ENCODE measurements at regions not wholly inside any gene's neighbourhood (a gene's known extent, or its start where the extent isn't known, plus 50 kb on each side); places are given as distances from the start of the nearest gene placed in this dataset.

DNA sequence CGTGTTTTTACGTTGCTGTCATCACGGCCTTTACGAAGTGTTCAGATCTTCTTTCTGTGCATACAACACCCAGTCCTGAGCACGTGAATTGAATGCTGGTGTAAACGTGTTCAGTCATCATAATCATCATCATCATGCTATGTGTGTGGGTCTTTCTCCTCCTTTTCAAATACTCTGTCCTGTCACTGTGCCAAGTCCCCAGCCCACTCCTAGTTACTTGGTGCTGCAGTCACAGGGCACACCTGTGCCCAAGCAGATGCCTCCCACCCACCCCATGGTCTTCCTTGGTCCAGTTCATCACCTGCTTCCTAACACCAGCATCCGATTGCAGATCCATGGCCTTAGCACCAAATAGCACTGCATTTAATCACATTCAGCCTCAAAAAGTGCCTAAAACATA lies 78.6 kb upstream of the MGMT start:
- no peak for DNase-seq (ENCODE audit: low read depth, low spot score)

DNA sequence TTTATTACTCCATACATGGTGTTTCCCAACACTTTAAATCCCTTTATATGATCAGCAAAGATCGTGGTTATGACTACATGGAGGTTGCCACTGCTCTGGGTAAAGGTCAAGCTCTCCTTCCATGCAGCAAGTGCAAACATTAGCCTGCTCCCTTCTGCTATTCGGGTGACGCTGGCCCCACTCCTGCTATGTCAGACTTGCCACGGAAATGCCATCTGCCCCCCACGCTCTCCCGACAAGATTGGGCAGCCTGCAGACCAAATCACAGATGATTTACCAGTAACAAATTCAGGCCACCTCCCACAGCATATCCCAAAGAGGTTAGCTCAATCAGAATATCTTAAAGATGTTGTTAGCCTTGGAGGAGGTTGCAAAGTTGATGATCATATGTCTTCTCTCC lies 77.8 kb upstream of the MGMT start:
- no peak for DNase-seq (ENCODE audit: low read depth, low spot score)

DNA sequence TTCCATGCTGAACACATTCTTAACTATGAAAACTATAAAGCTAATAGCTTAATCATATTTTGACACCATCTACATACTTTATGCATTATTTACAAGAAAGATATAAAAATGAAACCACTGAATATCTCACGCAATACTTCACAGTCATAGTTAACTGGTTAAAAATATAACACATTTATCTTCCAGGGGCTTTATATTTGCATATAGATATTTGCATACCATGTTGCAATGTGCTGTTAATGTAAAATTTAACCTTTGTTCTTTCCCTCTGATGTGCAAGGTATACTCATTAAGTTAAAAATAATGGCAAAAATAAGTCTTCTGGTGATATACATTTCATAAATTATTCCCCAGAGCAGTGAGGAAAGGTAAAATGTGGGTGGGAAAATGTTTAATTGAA lies 76.9 kb upstream of the MGMT start:
- DNase-seq (ENCODE audit: low read depth, low spot score), result no peak

DNA sequence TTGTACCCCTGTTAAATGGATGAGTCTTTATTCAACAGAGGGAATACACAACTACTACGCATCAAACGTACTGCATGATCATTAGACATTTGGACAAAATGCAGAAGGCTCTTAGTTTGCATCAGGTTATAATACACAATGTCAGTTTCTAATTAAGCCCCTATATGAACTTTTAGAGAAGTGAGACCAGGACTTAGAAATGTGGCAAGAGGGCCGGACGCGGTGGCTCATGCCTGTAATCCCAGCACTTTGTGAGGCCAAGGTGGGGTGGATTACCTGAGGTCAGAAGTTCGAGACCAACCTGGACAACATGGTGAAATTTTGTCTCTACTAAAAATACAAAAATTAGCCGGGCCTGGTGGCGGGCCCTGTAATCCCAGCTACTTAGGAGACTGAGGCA lies 76.3 kb upstream of the MGMT start:
- DNase-seq (ENCODE audit: low read depth, low spot score), result no peak

DNA sequence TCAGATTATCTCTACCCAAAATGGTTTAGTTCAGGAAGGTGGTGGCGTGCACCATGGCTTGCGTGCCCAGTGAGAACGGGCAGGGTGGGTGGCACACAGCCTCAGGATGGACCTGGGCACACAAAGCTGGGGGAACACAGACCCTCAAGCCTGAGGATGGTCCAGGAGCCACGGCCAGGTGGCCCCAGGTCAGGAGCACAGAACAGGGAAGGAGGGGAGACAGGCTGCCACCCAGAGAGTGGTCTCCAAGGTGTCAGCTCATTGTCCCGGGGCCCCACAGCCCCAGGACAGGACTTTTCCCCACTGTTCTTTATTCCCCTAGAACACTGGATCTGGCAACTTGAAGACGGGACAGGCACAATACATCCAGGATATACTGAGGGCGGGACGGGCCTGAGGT lies 75.6 kb upstream of the MGMT start:
- no peak for DNase-seq (ENCODE audit: low read depth, low spot score)

DNA sequence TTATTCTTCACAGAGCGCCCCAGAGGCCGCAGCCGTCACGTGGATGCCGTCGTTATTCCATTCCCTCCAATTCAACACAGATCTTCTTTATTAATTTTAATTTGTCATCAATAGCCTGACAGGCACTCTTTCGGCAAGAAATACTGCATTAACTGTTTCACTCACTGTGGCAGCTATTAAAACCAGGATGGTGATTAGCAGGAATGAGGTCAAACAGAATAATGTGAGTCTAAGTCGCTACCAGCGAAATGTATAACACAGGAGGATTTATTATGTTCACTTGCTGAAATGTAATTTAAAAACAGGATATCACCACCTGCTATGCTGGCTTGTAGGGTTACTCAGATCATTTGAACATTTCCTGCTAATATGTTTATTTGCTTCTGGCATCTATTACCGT lies 74.2 kb upstream of the MGMT start:
- DNase-seq (ENCODE audit: low read depth, low spot score), result no peak

DNA sequence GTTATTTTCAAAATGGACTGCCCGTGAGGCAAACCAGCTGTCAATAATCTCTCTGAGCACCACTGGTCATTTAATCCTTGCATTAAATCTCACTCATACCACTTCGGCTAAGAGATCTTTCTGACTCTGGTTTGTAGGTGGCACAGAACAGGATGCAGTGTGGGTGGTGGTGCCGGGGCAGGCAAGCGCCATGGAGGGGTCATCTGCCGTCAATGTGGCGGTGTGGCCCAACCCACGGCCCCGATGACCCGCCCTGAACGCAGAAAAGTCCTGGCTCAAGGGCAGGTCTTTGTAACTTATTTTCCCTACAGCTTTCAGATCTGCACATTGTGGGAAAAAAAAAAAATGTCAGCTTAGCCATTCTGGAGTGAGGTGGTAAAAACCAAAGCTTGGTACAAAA lies 73.2 kb upstream of the MGMT start:
- no peak for DNase-seq (ENCODE audit: low read depth, low spot score)

DNA sequence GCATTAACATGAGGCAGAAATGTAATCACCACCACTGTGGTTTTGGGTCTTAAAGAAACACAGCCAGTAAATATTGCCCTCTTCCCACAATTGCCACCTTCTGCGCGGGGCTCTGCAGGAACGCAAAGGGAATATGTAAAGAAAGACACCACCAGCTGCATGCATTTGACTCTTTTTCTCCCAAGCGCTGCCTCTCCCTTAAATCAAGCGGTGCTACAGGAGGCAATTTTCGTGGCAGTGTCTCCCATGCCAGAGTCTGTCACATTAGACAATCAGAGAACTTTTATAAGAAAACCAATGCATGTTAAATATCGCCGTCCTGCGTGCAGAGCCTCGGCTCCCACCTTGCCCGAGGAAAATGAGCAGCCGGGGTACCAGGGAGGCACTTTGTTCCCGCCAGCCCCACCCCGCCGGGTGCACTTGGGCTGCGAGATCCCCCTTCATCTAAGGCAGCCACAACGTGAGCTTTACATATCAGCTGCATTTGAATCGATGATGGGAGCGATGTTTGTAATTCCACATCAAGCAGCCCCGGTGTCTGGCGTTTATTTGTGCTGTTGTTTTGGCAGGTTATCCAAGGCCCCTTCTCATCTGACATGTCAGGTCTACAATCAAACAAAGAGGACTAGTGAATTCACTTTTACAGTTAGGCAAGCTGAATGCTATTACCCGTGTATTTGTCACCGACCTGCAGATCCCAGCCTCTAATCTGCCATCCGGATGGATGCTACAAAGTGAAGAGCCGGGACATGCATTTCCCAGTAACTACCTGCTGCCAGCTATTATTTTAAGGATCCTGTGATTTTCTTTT lies 72.3 kb upstream of the MGMT start:
- DNase-seq (ENCODE audit: low read depth, low spot score), result no peak

DNA sequence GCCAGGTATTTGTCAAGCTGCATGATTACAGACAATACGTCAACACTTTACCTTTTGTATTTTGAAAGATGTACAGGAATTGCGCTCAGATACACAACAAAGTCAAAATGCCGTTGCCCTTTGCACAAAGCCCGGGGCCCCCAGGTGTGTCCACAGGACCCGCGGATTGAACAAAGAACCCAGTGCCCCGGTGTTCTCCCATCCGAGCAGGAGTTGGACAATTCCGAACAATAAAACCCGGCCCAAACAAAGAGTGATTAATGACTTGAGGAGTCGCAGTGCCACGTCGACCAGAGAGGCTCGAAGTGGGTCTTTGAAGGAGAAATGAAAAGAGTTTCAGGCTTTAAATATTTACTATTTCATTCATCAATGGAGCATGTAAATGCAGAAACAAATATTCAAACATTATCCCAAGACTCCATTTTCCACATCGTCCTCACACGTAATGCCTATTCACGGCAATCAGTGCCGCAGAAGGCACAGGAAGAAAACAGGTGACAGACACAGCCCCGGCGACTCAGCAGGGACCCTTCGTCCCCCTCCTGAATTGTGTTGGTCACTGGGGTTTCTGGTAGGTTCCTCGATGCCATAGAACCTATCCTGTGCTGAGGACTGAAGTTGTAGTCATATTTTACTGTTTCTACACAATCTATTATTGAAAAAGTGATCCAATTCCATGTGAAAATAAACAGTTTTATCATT lies 70.9 kb upstream of the MGMT start:
- no peak for DNase-seq (ENCODE audit: low read depth, low spot score)

DNA sequence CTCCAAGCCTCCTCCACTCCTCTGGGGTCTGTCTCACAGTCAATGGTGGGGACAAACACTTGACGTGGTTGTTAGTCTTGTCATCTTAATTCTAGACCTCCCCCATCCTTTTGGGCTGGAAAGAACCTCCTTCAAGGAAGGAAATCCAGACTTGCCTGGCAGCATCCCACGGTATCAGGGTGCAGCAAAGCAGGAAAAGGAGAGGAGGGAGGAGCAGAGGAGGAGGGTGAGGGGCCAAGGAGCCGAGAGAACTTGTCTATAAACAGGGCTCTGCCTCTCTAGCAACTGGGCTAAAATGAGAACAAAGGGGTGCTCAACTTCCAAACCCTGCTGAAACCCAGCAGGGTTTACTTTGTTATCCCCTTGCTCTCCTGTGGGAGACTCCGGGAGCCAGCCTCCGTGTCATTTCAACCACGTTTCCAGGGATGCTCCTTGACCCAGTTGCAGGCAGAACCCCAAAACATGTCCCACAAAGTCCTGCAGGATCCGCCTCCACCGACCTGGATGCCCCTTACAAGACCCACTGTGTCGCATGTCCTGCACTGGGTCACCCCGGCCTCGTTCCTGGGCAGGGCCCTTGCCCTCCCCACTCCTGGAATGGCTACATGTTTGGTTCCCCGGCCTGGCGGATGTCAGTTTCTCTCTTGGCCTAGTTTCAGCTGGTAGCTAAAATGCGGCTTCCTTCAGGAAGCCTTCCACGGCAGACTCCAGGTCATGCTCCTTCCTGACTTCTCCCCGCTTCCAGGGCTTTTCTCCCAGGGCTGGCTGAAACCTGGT lies 69.7 kb upstream of the MGMT start:
- DNase-seq (ENCODE audit: low read depth, low spot score), result no peak

DNA sequence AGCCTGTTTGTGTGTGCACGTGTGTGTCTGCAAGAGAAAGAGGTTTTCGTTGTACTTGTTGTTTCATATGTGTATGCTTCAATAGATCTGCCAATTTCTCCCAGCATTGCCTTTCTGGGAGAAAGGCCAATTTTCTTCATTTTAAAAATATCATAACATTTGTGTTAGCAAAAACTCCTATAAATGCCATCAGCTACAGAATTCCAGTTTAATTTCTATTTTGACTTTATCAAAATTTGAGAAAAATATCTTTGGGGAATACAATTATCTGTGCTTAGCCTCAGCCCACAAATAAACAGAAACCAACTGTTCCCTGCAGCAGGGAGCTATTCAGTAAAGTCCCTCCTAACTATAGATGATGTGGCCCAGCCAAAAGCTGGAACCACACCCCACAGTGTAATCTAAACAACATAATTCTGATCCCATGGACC lies 68.3 kb upstream of the MGMT start:
- no peak for DNase-seq (ENCODE audit: low read depth, low spot score)

DNA sequence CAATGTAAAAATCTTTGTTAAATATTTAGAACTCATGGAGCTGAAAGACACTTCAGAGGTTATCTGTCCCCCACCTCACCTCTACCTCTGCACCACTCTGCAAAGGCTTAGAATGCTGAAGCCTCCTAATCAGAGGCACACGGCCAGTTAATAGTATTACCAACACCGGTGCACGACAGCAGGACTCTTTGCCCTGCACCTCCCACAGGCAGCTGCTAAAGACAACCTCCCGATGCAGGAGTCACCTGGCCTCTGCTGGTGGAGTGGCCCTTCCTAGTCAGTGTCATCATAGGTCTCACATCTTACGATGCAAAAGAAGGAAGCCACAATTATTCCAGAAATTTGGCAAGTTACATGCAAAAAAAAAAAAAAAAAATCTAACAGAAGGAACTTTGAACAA lies 66.6 kb upstream of the MGMT start:
- no peak for DNase-seq (ENCODE audit: low read depth, low spot score)

DNA sequence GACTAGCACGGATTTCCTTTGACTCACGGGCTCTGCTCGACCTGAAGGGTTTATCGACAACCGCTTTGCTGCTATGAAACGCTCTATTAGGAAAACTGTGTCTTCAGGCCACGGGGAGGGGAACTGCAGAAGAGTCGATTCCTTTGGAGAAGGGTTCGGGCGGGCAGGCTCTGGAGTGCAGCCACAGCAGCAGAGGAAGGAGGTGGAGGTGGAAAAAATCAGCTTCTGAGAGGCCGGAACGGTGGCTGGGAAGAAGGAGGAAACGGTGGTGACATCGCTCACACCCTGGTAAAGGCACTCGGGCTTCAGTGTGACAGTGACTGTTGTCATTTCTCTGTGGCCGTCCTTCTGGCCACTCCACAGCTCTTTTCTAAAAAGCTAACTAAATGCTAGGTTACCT lies 64.6 kb upstream of the MGMT start:
- no peak for DNase-seq (ENCODE audit: low read depth, low spot score)

DNA sequence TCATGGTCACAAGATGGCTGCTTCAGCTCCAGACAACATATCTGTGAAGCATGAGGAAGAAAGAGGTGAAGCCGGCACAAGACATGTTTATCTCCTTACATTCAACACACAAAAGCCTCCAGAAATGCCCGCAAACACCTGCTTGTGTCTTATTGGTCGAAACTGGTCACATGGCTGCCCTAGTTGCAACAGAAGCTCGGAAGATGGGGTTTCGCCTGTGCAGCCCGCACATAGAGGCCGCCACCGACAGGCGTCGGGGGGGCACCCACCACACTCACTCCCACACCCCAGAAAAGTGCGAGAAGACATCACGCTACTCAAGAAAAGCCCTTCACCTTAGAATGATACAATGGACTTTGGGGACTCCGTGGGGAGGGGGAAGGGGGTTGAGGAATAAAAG lies 63.0 kb upstream of the MGMT start:
- DNase-seq (ENCODE audit: low read depth, low spot score), result no peak

DNA sequence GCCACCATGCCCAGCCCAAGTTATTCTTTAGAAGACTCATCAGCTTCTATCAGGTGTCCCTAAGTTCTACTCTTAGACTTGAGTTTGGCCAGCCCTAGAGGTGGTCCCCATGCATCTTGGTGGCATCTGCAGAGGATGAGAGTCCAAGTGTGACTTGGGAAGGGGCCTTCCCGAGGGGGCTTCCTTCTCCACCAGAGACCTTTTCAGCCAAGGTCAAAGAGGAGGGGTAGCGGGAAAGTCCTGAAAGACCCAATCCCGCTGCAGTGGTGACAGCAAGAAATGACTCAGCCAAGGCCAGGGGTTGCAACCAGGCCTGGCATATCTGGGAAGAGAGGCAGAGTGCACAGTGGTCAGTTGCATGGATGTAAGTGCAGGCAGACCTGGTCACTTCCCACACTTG lies 61.7 kb upstream of the MGMT start:
- no peak for DNase-seq (ENCODE audit: low read depth, low spot score)

DNA sequence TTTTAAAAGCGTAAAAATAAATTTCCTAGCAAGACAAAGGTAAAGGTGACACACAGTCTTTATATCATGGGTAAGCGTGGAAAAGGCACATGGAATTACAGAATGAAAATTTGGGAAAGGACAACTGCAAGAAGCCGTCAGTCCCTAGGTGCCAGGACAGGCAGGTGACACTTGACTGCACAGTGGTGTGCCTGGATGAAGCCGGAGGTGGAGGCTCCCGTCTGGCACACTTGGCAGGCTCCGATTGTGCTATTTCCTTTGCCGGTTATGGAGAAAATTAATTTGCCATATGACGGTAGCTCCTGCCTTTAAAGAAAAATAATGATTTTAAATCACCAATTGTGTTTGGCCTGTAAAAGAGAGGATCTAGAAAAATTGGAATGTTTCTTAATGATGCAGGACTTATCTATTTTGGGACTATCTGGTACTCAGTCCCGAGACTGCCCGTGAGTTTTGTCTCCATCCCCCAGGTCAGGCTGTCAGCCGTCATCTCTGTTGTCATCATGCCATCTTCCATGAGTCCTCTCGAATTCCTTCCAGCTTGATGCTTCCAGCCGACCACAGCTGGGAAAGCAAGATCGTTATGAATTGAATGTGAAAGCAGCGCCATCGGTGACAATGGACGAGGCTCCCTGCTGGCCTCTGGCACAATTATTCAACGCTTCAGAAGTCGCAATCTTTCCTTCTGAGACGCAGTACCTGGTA lies 56.2 kb upstream of the MGMT start:
- no peak for DNase-seq (ENCODE audit: low read depth, low spot score)

DNA sequence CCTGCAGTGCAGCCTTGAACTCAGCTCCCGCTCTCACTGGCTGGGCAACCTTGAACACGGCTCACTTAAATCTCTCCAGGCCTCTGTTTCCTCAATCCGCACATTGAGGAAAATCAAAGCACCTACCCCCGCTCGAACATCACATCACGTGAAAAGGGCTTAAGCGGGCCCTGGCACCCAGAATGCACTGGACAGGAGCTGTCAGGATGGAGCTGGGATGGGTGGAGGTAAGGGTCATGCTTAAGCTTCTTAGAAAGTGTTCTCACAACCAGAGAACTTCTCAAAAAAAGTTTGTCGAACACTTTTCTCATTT lies 55.7 kb upstream of the MGMT start:
- no peak for DNase-seq (ENCODE audit: low read depth, low spot score)

DNA sequence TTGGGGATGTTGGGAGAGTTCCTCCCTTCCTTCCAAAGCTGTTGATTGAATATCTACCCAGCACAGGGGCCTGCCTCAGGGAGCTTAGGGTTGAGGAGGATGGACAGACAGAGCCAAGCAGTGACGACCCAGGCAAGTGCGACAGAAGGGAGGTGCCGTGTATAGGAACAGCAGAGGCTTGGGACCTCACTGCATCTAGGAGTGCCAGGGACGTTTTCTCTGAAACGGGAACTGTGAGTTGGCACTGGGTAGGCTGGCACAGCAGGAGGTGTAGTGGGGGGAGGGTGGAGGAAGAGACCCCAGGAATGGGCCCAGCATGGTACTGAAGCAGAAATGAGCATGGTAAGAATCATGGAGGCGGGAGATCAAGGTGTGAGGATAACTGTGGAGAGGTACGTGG lies 55.3 kb upstream of the MGMT start:
- no peak for DNase-seq (ENCODE audit: low read depth, low spot score)

DNA sequence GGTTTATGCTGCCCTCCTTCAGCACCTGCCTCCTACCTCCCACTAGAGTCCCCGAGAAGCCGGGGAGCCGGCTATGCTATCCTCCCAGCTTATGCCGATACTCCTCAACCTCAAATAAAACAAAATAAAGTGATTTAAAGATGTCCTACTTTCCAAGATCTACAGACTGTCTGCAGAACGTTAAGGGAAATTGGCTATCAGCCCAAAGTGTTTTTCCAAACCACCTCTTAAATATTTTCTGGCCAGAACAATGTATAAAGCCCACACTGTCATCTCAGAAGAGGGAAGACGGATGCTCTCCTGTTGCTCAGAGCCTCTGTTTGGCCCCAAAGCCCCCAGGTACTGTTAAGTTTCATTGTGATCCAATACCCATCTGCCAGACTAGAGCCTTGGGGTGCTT lies 54.0 kb upstream of the MGMT start:
- DNase-seq (ENCODE audit: low read depth, low spot score), result no peak

DNA sequence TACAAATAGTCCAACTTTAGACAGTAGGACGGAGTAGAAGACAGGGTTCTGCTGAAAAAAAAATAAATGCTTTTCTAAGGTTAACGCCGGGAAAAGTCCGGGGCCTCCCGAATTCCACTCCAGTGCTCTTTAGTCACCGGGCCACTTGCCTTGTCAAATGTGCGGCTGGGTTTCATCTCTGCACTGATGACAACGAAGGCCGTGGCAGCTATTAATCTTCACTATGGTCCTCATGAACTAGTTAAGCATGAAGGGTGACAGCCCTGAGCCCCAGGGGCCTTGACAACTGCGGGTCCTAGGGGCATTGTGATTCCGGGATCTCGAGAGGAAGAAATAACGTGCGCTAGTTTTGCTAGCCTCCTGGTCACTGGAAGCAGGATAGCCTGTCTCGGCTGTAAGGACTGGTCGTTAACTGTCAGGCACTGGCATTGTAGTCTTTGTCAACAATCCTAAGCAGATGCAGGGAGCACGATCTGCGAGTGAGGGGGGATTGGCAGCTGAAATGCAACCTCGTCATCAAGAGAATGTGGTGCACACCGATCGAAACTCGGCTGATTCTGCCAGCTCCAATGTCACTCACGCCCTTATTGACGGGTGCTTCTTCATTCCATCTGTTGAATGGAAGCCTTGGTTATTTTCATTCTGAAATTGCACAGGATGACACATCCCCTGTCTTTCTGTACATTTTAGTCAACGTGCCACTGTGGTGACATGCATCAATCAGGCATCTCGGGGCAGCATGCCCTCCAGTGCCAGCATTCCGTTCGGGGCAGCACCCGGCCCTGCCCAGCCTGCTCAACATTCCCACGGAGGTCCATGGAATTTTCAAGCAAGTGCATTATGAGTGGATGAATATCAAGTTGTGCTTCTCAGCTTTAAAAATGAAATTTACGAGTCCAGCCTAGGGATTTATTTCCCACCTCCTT lies 51.6 kb upstream of the MGMT start:
- DNase-seq (ENCODE audit: low read depth, low spot score), result no peak

DNA sequence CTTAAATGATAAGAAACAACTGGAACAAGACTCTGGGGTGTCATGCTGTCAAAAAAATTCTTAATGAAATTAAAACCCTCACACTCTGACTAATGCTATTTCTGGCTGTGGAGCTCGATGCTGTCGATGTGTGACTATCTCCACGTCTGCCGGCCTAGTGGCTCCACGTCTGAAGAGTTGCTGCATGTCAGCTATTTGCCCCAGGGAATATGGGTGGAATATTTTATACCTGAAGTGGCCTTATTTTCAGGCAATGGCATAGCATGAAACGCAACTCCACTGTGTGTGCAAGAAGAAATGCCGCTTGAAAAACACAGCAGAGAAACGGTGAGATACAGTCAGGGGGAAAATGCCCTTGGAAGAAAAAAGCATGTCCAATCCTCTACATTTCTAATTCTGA lies 50.9 kb upstream of the MGMT start:
- DNase-seq (ENCODE audit: low read depth, low spot score), result no peak

Data from activated CD4-positive, CD25-positive, alpha-beta regulatory T cell treated with anti-CD3 and anti-CD28 coated beads, Interleukin-2, amount 50 U/mL, for 16 hours (primary cell).